ENCODE measurements at regions not wholly inside any gene's neighbourhood (a gene's known extent, or its start where the extent isn't known, plus 50 kb on each side); places are given as distances from the start of the nearest gene placed in this dataset.

DNA sequence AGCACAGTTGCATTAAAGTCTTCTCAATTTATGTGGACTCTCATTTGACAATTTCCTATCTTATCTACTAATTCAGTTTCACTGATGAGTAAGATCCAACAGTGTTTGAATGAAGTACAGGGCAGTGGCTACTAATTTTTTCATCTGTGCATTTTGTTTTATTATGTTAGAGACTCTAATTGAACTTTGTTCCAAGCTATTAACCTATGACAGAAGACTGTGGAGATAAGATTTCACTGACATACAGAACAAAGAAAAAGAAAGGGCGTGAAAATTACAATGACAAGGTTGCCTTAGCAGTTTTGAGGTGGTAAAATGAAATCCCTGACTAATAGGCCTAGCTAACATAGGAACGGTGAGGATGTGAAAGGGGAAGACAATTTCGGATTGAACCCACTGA lies 153.2 kb upstream of the SOX5 start:
- no peak overlapping the region for H3K4me2 ChIP-seq (ENCODE audit: low read length)
- Mint-ChIP-seq H3K4me1 (ENCODE audit: low read depth, unreplicated experiment) (no peaks in the 10 kb centered on the region), H3K9me3 (ENCODE audit: unreplicated experiment) (no peaks in the 10 kb centered on the region), H3K27me3 (ENCODE audit: low read depth, unreplicated experiment) (no peaks in the 10 kb centered on the region), H3K36me3 (ENCODE audit: low read depth, unreplicated experiment) (no peaks in the 10 kb centered on the region), H3K4me3 (ENCODE audit: unreplicated experiment) (no peak overlapping the region), H3K27ac (ENCODE audit: unreplicated experiment) (no peak overlapping the region)
- H3K4me1 ChIP-seq (ENCODE audit: insufficient read depth, low read length) = no peaks in the 10 kb centered on the region
- H3K9me3 ChIP-seq (ENCODE audit: insufficient read depth, low read depth, low read length) = no peaks in the 10 kb centered on the region
- no peak for DNase-seq (ENCODE audit: low read depth)
- H3K36me3 ChIP-seq (ENCODE audit: insufficient read depth, low read length) = no peaks in the 10 kb centered on the region
- TF ChIP-seq, protein P1, sequence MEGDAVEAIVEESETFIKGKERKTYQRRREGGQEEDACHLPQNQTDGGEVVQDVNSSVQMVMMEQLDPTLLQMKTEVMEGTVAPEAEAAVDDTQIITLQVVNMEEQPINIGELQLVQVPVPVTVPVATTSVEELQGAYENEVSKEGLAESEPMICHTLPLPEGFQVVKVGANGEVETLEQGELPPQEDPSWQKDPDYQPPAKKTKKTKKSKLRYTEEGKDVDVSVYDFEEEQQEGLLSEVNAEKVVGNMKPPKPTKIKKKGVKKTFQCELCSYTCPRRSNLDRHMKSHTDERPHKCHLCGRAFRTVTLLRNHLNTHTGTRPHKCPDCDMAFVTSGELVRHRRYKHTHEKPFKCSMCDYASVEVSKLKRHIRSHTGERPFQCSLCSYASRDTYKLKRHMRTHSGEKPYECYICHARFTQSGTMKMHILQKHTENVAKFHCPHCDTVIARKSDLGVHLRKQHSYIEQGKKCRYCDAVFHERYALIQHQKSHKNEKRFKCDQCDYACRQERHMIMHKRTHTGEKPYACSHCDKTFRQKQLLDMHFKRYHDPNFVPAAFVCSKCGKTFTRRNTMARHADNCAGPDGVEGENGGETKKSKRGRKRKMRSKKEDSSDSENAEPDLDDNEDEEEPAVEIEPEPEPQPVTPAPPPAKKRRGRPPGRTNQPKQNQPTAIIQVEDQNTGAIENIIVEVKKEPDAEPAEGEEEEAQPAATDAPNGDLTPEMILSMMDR (IDR thresholded peaks at IDR 0.05; ENCODE audit: insufficient read depth, low read depth, low read length) = no peak
- TF ChIP-seq EZH2 (IDR thresholded peaks at IDR 0.05; ENCODE audit: insufficient read depth, low read length) = no peak
- H4K20me1 ChIP-seq (ENCODE audit: insufficient read depth, low read length) = no peaks in the 10 kb centered on the region
- FAIRE-seq = no peak
- no peaks in the 10 kb centered on the region for H3K79me2 ChIP-seq (ENCODE audit: insufficient read depth, low read length)
- H3K27ac ChIP-seq (ENCODE audit: low read depth, low read length) = no peak overlapping the region
- no peak overlapping the region for H3K4me3 ChIP-seq (ENCODE audit: insufficient read depth, low read depth, low read length)
- H3K9ac ChIP-seq (ENCODE audit: low read length) = no peak overlapping the region
- H3K27me3 ChIP-seq (ENCODE audit: insufficient read depth, low read length) = no peaks in the 10 kb centered on the region
- no peak overlapping the region for H2AFZ ChIP-seq (ENCODE audit: low read depth, low read length)

DNA sequence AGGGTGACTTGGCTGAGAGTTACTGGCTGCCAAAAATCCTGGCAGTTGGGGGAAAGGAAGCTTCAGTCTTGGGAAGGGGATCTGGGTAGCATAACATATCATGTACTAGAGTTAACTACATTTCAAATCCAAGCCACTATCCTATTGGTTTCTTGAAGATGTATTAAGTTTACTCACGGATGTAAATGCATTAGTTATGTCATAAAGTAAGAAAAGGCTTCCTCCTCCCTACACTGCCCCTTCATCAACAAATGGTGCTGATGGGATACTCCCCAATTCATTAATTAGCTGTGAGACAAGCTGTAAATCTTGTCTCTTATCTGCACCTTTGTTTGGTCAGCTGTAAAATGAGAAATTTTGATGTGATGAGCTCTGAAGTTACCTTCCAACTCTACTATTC lies 150.1 kb upstream of the SOX5 start:
- H3K27me3 Mint-ChIP-seq (ENCODE audit: low read depth, unreplicated experiment) = no peaks in the 10 kb centered on the region

DNA sequence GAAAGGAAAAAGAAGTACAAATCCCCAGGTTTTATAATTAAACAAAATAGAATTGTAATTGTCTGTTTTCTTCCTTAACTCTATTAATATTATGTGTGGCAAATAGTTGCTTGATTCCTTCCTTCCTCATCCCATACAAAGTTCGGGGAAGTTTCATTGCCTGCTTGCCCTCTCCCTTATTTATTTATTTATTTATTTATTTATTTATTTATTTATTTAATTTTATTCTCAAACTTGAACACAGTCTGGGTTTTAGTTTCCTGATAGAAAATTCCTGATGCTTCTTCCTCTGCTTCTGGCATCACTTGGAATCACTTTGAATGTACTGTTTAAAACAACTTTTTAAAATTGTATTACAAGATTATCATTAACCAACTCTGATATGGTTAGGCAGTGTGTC lies 145.8 kb upstream of the SOX5 start:
- H2AFZ ChIP-seq (ENCODE audit: low read depth, low read length) = no peak overlapping the region
- Mint-ChIP-seq H3K4me3 (ENCODE audit: unreplicated experiment) (no peak overlapping the region), H3K27ac (ENCODE audit: unreplicated experiment) (no peak overlapping the region), H3K4me1 (ENCODE audit: low read depth, unreplicated experiment) (no peaks in the 10 kb centered on the region), H3K36me3 (ENCODE audit: low read depth, unreplicated experiment) (no peaks in the 10 kb centered on the region), H3K9me3 (ENCODE audit: unreplicated experiment) (no peaks in the 10 kb centered on the region), H3K27me3 (ENCODE audit: low read depth, unreplicated experiment) (no peaks in the 10 kb centered on the region)
- H4K20me1 ChIP-seq (ENCODE audit: insufficient read depth, low read length) = no peaks in the 10 kb centered on the region
- H3K4me1 ChIP-seq (ENCODE audit: insufficient read depth, low read length) = no peaks in the 10 kb centered on the region
- TF ChIP-seq, protein P1 (IDR thresholded peaks at IDR 0.05; ENCODE audit: insufficient read depth, low read depth, low read length) = no peak
- TF ChIP-seq EZH2 (IDR thresholded peaks at IDR 0.05; ENCODE audit: insufficient read depth, low read length) = no peak
- no peak overlapping the region for H3K27ac ChIP-seq (ENCODE audit: low read depth, low read length)
- no peak overlapping the region for H3K4me2 ChIP-seq (ENCODE audit: low read length)
- H3K9ac ChIP-seq (ENCODE audit: low read length) = no peak overlapping the region
- H3K9me3 ChIP-seq (ENCODE audit: insufficient read depth, low read depth, low read length) = no peaks in the 10 kb centered on the region
- DNase-seq (ENCODE audit: low read depth) (no peak), FAIRE-seq (no peak)
- H3K4me3 ChIP-seq (ENCODE audit: insufficient read depth, low read depth, low read length) = no peak overlapping the region
- H3K36me3 ChIP-seq (ENCODE audit: insufficient read depth, low read length) = no peaks in the 10 kb centered on the region
- no peaks in the 10 kb centered on the region for H3K27me3 ChIP-seq (ENCODE audit: insufficient read depth, low read length)
- no peaks in the 10 kb centered on the region for H3K79me2 ChIP-seq (ENCODE audit: insufficient read depth, low read length)

More for the DNA sequence above, 150.1 kb upstream of the SOX5 start:
- Mint-ChIP-seq H3K27ac (ENCODE audit: unreplicated experiment) (no peak overlapping the region), H3K4me1 (ENCODE audit: low read depth, unreplicated experiment) (no peaks in the 10 kb centered on the region), H3K36me3 (ENCODE audit: low read depth, unreplicated experiment) (no peaks in the 10 kb centered on the region), H3K4me3 (ENCODE audit: unreplicated experiment) (no peak overlapping the region), H3K9me3 (ENCODE audit: unreplicated experiment) (no peaks in the 10 kb centered on the region)
- H3K4me2 ChIP-seq (ENCODE audit: low read length) = no peak overlapping the region
- H3K9ac ChIP-seq (ENCODE audit: low read length) = no peak overlapping the region
- no peaks in the 10 kb centered on the region for H3K4me1 ChIP-seq (ENCODE audit: insufficient read depth, low read length)
- DNase-seq (ENCODE audit: low read depth) = no peak
- no peaks in the 10 kb centered on the region for H3K79me2 ChIP-seq (ENCODE audit: insufficient read depth, low read length)
- H3K27ac ChIP-seq (ENCODE audit: low read depth, low read length) = no peak overlapping the region
- no peaks in the 10 kb centered on the region for H3K36me3 ChIP-seq (ENCODE audit: insufficient read depth, low read length)
- H4K20me1 ChIP-seq (ENCODE audit: insufficient read depth, low read length) = no peaks in the 10 kb centered on the region
- no peak overlapping the region for H3K4me3 ChIP-seq (ENCODE audit: insufficient read depth, low read depth, low read length)
- no peaks in the 10 kb centered on the region for H3K27me3 ChIP-seq (ENCODE audit: insufficient read depth, low read length)
- H3K9me3 ChIP-seq (ENCODE audit: insufficient read depth, low read depth, low read length) = no peaks in the 10 kb centered on the region
- TF ChIP-seq, protein P1 (IDR thresholded peaks at IDR 0.05; ENCODE audit: insufficient read depth, low read depth, low read length) = no peak
- TF ChIP-seq EZH2 (IDR thresholded peaks at IDR 0.05; ENCODE audit: insufficient read depth, low read length) = no peak
- no peak overlapping the region for H2AFZ ChIP-seq (ENCODE audit: low read depth, low read length)
- FAIRE-seq = no peak
